ENCODE measurements at regions not wholly inside any gene's neighbourhood (a gene's known extent, or its start where the extent isn't known, plus 50 kb on each side); places are given as distances from the start of the nearest gene placed in this dataset.

DNA sequence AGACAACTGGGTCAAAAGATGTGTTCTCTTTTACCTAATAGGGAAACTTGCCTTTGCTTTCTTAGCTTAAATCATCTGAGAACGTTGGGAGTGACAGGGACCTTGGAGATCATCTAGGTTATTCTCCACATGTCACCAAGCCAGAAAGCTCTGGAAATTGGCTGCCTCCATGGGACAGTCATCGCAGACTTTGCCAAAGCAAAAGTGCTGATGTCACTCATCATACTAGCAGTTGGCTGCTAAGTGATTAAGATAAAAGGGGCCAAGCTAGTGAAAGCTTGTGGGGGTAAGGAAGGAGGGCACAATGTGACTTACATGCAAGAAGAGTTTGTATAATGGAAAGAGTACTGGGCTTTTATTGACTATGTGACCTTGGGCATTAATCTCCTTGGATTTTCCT, 198.0 kb upstream of the PFN2 start:
- no peak overlapping the region for H3K4me3 Mint-ChIP-seq
- Histone ChIP-seq H2AK5ac (ENCODE audit: insufficient read length, low read length) (no peak overlapping the region), H3K18ac (ENCODE audit: insufficient read length, low read depth, low read length) (no peak overlapping the region), H2BK120ac (ENCODE audit: low read depth, low read length, poor library complexity, severe bottlenecking) (no peak overlapping the region), H3K9ac (ENCODE audit: extremely low read depth, insufficient read length, low read length) (no peak overlapping the region), H3K27ac (ENCODE audit: insufficient read length, low read depth, low read length) (no peak overlapping the region), H3T11ph (ENCODE audit: low read length) (no peak overlapping the region), H3K56ac (ENCODE audit: insufficient read length, low read depth, low read length) (no peak overlapping the region), H3K23me2 (ENCODE audit: insufficient read length, low read depth, low read length, poor library complexity, severe bottlenecking) (no peaks in the 10 kb centered on the region), H3K4me1 (ENCODE audit: insufficient read depth, low read length) (no peaks in the 10 kb centered on the region; the same call in 1 of the 2 replicates), H2BK12ac (ENCODE audit: insufficient read length, low read depth, low read length) (no peak overlapping the region), H3K9me3 (ENCODE audit: control insufficient read depth, low read depth, low read length) (no peaks in the 10 kb centered on the region), H4K5ac (ENCODE audit: insufficient read length, low read depth, low read length) (no peak overlapping the region), H3K23ac (ENCODE audit: insufficient read length, low read depth, low read length) (no peak overlapping the region), H4K20me1 (ENCODE audit: control insufficient read depth, insufficient read depth, insufficient read length) (no peaks in the 10 kb centered on the region), H2BK5ac (ENCODE audit: insufficient read length, low read length) (no peak overlapping the region), H2BK15ac (ENCODE audit: low read depth, low read length) (no peak overlapping the region), H2AFZ (ENCODE audit: low read length) (no peak overlapping the region), H4K8ac (replicated peaks; ENCODE audit: insufficient read length, low read depth, low read length) (no peak overlapping the region), H4K91ac (ENCODE audit: insufficient read length, low read depth, low read length) (no peak overlapping the region), H3K4me2 (ENCODE audit: insufficient read depth, insufficient read length, low read length) (no peak overlapping the region), H3K79me1 (ENCODE audit: insufficient read depth, low read depth, low read length, poor library complexity, severe bottlenecking) (no peaks in the 10 kb centered on the region), H2BK20ac (ENCODE audit: low read depth, low read length, poor library complexity, severe bottlenecking) (no peak overlapping the region), H3K79me2 (ENCODE audit: insufficient read depth, low read length) (no peaks in the 10 kb centered on the region), H3K4ac (ENCODE audit: low read depth, low read length) (no peak overlapping the region), H3K14ac (ENCODE audit: insufficient read depth, low read length) (no peak overlapping the region), H3K27me3 (ENCODE audit: insufficient read depth, low read length) (no peaks in the 10 kb centered on the region)
- H3K36me3 Mint-ChIP-seq (ENCODE audit: insufficient read depth in 1 of 3, low read depth in 3 of 3): no peaks in the 10 kb centered on the region
- H3K27ac Mint-ChIP-seq: no peak overlapping the region
- no CpG with 5 or more reads among the region's 2 CpGs for WGBS (ENCODE audit: extremely low coverage, insufficient read length, low lambda C conversion rate)
- H3K4me1 Mint-ChIP-seq: peaks cover 14 to 16% of the 10 kb centered on the region in 2 experiments
- TF ChIP-seq, protein P1, sequence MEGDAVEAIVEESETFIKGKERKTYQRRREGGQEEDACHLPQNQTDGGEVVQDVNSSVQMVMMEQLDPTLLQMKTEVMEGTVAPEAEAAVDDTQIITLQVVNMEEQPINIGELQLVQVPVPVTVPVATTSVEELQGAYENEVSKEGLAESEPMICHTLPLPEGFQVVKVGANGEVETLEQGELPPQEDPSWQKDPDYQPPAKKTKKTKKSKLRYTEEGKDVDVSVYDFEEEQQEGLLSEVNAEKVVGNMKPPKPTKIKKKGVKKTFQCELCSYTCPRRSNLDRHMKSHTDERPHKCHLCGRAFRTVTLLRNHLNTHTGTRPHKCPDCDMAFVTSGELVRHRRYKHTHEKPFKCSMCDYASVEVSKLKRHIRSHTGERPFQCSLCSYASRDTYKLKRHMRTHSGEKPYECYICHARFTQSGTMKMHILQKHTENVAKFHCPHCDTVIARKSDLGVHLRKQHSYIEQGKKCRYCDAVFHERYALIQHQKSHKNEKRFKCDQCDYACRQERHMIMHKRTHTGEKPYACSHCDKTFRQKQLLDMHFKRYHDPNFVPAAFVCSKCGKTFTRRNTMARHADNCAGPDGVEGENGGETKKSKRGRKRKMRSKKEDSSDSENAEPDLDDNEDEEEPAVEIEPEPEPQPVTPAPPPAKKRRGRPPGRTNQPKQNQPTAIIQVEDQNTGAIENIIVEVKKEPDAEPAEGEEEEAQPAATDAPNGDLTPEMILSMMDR (conservative IDR thresholded peaks at IDR 0.05): no peak
- H3K27me3 Mint-ChIP-seq (ENCODE audit: low read depth): peaks cover 5% of the 10 kb centered on the region
- no peaks in the 10 kb centered on the region for H3K9me3 Mint-ChIP-seq
- no peak for DNase-seq
